ENCODE measurements at regions not wholly inside any gene's neighbourhood (a gene's known extent, or its start where the extent isn't known, plus 50 kb on each side); places are given as distances from the start of the nearest gene placed in this dataset.

DNA sequence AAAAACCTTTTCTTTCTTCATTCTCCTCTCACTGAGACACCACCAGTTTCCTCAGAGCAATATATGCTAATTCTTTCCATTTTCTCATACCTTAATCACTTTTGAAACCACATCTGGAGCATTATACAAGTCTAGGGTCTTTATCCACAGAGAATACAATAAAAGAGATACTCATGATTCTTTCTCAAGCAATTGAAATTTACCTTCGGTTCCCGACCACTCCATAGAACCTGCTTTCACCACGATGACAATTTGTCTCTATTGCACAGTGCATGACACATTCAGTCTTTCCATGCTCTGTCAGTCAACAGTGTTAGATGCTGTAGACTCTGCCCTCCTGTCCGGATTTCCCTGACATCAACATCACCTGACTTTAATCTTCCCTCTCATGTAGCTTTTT, 409.3 kb upstream of the NWD2 start:
- DNase-seq = no peak

DNA sequence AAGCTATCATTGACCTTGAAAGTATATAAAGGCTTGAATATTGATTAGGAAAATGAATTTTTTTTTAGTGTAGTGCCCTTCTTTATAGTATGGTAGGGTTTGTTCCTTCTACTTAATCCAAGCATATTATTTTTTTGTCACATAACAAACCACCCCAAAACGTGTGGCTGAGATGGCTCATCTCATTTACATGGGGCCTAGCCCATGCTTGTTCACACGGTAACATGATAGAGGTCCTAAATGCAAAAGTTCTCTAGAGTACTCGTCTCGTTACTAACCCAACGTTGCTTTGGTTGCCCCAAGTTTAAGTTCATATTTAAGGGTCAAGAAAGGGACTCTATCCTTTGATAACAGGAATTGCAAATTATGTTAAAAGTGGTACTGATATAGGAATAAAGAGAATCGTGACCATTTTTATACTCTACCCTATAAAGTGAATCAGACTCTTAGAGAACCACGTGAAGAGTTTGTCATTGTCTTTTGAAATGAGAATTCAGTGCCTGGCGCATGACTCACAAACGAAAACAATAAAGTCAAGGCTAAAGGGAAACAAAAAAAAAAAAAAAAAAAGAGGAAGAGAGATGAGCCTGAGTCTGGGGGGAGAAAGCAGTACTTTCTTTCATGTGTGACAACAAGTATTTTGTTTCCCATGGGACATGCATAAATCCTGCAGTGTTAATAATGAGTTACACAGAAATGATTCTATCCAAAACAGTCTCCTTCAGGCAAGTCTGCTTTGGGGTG, 402.8 kb upstream of the NWD2 start:
- no peak for DNase-seq

DNA sequence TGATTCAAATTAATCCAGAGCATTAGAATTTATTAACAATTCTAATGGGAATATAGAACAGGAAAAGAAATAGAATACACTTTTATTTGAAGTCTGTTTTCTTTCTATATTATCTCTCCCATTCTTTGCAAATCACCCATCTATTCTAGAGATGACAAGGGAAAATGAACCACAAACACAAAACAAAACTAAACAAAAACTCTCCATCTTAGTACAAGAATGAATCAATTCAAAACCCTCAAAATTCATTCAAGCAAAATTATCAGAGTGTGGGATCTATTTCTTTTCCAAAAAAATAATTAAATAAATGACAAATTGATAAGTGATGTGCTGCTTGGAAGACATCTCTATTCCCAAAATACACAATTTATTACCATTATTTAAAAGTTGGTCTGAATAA, 400.1 kb upstream of the NWD2 start:
- no peak for DNase-seq

- no peak for DNase-seq
These were observed 391.7 kb upstream of the NWD2 start for GRCh38 chr4:36852856-36853255.

DNA sequence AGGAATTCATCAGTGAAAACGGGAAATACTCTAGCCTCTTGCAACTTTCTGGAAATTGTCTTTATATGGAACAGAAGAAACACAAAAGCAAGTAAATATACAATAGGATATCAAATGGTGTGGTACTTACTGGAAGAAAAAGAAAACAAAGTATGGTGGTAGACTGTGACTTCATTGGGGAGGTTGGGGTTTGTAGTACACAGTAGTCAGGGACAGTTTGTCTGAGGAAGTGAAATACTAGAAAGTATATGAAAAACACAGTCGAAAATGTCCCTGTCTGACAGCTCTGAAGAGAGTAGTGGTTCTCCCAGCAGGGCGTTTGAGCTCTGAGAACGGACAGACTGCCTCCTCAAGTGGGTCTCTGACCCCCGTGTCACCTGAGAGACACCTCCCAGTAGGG, 390.0 kb upstream of the NWD2 start:
- DNase-seq = no peak

DNA sequence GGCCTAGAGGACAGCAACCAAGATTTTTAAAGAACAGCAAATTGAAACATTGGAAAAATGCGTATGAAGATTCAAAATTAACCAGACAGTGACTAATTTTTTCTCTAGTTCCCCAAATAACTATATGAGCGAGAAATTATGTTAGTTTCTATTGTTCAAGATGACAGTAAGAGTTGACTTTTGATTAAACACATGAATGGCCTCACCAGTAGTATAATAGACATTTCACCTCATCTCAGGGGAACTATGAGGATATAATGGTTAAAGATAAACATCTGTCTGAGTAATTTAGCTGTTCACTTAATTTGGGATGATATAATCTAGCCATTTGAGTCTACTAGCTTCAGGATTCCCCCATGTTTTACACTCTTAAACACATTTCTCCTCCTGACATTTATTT, 380.9 kb upstream of the NWD2 start:
- no peak for DNase-seq

DNA sequence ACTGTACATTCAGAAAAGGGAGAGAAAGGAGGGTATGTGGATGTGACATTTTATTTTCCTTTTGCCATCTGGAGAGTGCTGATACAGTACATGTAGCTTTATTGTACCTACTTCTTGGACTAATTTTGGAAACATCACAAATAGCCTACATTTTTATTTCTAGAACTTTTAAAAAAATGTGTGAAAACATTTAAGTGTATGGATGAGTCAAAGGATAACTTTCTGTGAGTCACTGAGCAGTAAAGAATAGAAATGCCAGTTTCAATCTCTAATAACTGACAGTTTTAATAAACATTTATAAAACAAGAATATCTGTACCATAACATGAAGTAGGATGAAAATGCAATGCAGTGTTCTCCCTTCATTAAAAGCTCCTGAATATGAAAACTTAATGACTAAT, 374.4 kb upstream of the NWD2 start:
- DNase-seq = no peak

DNA sequence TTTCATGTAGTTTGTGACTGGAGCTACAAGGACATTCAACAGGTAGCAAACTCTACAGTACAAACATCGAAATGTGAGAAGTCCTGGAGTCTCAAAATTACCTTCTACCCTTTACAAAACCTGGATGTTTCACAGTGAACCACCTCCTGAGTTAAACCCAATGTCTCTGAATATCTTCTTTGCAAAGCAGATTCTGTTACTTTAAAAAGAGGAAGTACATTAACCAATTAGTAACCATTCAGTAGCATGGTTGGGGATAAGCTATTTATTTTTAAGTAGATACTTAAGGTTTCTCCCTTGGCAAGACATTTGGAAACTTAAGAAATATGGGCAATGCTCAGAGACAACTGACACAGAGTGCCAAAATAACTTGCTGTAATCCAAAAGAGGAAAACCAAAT, 371.9 kb upstream of the NWD2 start:
- no peak for DNase-seq

GRCh38 chr4:36884151-36884550, 360.4 kb upstream of the NWD2 start:
- no peak for DNase-seq

- DNase-seq = no peak
These were observed 352.6 kb upstream of the NWD2 start for GRCh38 chr4:36891971-36892370.

GRCh38 chr4:36900446-36900987, 344.0 kb upstream of the NWD2 start:
- DNase-seq = no peak

DNA sequence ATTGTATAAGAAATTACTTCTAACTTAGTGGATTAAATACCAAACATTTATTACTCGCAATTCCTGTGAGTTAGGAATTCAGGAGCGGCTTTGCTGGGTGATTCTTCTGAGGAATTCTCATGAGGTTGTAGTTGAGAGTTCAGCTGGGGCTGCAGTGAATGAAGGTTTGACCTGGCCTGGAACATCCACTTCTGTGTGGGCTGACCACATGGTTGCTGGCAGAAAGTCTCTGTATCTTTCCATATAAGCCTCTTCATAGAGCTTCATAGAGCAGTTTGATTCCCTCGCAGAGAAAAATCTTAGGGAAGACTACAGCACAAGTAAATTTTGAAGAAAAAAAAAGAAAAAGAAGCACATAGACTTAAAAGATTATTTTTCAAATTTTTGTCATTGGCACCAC, 339.7 kb upstream of the NWD2 start:
- no peak for DNase-seq

- DNase-seq = no peak
These were observed 330.4 kb upstream of the NWD2 start for GRCh38 chr4:36914106-36914505.

GRCh38 chr4:36915717-36916116, 328.8 kb upstream of the NWD2 start:
- no peak for DNase-seq

- no peak for DNase-seq
These were observed 327.1 kb upstream of the NWD2 start for GRCh38 chr4:36917413-36917812.

DNA sequence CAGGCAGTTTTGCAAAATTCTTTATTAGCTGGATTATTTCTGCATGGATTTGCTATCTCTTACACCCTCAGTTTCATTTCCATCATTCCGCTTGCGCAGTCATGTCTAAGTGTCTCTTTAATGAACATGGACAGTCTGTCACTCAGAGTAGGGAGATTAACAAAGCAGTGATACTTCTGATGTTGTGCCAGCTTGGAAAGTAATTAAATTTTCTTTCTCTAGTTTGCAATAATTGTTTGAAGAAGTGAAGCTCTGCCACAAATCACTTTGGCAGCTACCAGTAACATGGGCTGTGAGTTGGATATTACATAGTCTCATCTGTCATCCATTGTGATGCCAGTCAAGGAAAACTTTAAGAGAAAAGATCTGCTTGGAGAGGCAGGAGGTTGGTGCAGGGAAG, 324.8 kb upstream of the NWD2 start:
- DNase-seq = no peak

DNA sequence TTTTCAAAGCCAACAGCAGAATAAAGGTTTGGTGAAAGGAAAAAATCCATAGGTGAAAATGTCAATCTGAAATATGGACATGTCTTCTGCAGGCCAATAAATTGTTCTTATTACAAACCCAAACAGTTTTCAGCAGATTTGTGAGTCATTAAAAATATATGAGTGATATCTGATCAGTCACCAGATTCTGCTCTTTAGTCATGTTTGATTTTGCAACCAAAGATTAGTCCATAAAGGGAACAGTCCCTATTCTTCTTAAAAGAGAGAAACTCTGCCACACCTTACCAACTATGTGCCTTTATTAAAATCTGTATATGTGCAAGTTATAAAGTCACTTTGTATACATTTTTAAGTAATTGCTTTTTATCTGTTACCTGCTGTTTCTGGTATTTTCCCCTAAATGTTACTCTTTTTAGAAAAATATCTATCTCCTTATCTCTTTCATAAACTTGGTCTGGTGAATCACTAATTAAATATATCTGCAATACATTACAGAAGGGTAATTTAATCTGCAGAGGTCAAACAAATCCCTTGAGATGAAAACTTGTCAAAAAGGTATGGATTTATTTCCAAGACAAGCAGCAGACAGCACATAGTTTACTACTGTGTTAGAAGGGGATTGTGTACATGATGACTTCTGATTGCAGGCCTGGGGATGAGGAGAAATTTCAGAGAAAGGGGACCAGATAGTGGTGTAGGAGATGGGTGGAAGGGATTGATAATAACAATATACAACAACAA, 322.9 kb upstream of the NWD2 start:
- no peak for DNase-seq

DNA sequence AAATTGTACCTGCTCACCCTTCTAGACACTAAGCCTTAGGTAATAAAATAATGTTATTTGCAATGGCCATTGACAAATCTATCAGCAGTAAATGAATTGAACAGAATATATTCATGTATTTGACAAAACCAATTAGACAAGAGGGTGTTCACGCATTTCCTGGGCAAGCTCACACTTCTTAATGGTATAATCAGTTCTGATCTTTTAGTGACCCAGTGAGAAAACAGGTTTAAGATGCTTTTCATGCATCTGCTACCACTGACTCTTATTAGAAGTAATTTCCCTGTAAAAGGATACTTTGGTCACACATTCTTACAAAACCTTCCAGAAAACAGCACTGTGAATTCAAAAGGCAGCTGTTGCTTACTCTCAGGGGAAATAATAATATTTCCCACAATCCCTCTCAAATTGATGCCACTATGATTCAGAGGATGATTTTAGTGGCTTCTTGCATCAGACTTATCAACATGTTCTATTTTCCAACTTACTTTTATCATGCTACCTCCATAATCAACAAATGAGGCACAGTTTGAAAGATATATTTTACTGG, 313.9 kb upstream of the NWD2 start:
- DNase-seq = no peak

- DNase-seq = no peak
These were observed 300.3 kb upstream of the NWD2 start for GRCh38 chr4:36944232-36944631.

DNA sequence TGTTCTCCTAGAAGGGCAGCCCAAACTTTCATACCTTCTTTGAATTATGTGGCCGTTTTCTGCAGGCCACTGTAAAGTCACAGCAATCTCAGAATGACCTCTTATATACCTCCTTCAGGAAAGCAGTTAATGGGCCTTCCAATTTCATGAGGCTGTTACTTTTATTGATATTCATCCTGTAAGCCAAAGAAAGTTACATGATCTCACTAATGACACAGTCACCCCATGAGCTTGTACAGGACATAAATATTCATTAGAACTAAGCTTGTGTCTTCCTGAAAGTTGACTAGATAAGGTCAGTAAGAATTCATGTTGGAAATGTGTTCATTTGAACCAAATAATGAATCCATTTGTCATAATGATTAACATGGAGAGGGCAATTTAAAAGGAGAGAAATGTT, 283.1 kb upstream of the NWD2 start:
- no peak for DNase-seq

DNA sequence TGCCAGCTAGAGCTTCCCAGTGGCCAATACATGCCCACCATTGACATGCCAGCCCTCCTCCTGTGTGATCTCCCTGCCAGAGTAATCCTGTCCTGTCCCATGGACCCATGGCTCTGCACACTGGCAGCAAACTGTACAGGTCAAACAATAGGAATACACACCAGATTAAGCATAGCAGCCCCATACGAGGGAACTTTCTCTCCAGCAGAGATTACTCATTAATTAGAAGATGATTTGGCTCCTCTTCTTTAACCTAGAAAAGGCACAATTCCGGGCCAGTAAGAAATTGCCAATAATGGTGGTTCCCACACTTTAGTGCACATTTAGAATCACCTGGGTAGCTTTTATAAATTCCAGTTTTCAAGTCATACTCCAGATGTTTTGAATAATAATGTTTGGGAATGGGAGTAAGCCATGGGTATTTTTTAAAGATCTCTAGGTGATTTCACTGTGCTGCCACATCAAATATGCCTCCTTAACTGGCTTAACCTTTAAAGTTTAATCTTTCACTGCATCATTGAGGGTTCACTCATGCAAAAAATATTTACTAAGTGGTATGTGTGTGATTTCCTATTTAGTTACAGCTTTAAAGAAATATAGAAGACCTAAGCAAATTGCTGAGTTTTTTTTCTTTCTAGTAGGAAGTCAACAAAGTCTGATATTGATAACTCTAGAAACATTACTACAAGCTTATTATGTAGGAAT, 277.6 kb upstream of the NWD2 start:
- no peak for DNase-seq

DNA sequence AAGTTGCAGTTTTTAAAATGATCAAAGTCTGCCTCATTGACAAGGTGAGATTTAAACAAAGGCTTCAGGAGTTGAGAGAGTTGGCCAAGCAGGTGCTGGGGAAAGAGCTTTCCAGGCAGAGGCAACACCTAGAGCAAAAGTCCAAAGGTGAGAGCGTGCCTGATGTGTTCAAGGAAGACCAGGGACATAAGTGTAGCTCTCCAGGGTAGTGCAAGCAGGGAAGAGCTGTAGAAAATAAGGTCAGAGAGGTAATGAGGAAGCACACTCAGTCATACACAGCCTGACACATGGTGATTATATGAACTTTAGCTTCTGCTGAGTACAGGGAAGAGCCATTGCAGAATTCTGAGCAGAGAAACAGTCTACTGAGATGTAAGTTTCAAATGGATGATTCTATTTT, 265.0 kb upstream of the NWD2 start:
- no peak for DNase-seq

DNA sequence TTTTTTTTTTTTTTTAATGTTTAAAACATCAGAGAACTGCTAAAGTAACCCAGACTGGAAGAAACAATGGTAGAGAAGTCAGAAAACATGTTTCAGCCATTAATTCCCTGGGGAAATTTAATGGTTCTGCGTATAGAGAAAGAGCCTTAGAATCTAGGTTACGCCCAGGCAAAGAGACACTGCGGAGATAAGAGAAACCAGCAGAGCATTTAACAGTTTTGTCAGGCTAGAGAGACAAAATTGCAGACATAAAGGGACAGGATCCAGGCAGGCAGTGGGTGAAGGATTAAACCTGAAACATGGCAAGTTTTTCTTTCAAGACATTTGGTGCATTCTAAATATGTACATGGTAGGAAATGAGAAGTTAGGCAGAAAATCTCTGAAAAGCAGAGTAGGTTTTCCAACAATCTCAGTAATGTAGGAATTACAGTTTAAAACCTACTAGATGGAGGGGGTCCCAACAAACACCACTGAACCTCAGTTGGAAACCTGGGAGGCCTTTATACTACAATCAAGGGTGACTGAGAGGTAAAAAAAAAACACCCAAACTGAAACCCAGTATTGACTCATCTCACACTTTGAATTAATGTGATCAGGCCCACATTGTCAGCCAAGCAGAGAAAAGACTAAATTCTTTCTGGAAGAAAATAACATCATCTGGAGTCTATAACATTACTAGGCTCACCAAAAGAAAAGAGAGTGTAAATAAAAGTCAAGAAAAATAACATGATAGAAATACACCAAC, 254.2 kb upstream of the NWD2 start:
- no peak for DNase-seq
